GM12875 (cell line): ENCODE measurements at regions not wholly inside any gene's neighbourhood (a gene's known extent, or its start where the extent isn't known, plus 50 kb on each side); places are given as distances from the start of the nearest gene placed in this dataset.

ENCODE experiments used
- H3K4me3 ChIP-seq: one replicate; pipeline ENCODE4 v1.5.1; 2011; ENCODE audit warnings: low read depth, low read length, control low read depth
- TF ChIP-seq, protein P1 (sequence below): IDR thresholded peaks from 2 replicates; pipeline ENCODE4 v1.5.1; 2011; ENCODE audit warnings: low read depth, mild to moderate bottlenecking, control low read depth, inconsistent platforms, low read length, moderate library complexity, borderline replicate concordance; ENCODE audit not compliant: insufficient read depth

DNA sequence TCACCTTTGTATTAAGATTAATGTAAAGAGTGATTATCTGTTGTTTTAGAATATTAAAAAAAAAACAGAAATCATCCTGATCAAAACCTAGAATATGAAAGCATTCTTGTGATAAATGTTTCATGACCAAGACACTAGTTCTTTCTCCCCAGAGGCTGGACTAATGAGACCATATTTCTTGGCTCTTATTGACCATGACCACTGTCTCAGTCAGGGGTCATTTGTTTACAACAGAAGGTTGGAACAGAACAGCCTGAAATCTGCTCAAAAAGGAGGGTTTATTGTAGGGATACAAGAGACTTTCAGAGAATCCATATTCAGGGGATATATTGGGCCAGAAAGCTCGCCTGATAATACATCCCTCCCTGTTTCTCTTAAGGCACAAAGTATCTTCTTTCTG is 87.7 kb downstream of the TMEM30B start:
- no peak overlapping the region for H3K4me3 ChIP-seq
- TF ChIP-seq, protein P1, sequence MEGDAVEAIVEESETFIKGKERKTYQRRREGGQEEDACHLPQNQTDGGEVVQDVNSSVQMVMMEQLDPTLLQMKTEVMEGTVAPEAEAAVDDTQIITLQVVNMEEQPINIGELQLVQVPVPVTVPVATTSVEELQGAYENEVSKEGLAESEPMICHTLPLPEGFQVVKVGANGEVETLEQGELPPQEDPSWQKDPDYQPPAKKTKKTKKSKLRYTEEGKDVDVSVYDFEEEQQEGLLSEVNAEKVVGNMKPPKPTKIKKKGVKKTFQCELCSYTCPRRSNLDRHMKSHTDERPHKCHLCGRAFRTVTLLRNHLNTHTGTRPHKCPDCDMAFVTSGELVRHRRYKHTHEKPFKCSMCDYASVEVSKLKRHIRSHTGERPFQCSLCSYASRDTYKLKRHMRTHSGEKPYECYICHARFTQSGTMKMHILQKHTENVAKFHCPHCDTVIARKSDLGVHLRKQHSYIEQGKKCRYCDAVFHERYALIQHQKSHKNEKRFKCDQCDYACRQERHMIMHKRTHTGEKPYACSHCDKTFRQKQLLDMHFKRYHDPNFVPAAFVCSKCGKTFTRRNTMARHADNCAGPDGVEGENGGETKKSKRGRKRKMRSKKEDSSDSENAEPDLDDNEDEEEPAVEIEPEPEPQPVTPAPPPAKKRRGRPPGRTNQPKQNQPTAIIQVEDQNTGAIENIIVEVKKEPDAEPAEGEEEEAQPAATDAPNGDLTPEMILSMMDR: no peak

GRCh38 chr14:61192989-61193388 is 88.1 kb downstream of the TMEM30B start:
- TF ChIP-seq, protein P1: no peak

GRCh38 chr14:61191733-61192132 is 89.4 kb downstream of the TMEM30B start:
- TF ChIP-seq, protein P1: no peak
- H3K4me3 ChIP-seq: no peak overlapping the region

More at GRCh38 chr14:61192989-61193388, 88.1 kb downstream of the TMEM30B start:
- no peak overlapping the region for H3K4me3 ChIP-seq

DNA sequence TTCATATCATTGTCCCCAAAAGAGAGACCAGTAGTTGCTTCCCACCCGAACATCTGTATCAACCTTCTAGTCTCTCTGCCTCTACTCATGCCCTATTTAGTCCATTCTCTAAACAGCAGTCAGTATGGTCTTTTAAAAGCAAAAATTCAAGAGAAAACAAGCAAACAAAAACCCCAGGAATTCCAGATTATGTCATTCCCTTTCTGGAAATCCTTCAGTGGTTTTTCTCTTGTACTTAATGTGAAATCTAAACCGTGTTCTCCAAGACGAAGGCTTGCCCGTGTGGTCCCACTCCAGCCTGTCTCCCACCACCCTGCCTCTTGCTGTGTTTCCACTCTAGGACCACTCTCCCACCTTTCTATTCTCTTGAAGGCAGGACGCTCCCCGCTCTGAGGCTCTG is 90.8 kb downstream of the TMEM30B start:
- TF ChIP-seq, protein P1: no peak
- no peak overlapping the region for H3K4me3 ChIP-seq

DNA sequence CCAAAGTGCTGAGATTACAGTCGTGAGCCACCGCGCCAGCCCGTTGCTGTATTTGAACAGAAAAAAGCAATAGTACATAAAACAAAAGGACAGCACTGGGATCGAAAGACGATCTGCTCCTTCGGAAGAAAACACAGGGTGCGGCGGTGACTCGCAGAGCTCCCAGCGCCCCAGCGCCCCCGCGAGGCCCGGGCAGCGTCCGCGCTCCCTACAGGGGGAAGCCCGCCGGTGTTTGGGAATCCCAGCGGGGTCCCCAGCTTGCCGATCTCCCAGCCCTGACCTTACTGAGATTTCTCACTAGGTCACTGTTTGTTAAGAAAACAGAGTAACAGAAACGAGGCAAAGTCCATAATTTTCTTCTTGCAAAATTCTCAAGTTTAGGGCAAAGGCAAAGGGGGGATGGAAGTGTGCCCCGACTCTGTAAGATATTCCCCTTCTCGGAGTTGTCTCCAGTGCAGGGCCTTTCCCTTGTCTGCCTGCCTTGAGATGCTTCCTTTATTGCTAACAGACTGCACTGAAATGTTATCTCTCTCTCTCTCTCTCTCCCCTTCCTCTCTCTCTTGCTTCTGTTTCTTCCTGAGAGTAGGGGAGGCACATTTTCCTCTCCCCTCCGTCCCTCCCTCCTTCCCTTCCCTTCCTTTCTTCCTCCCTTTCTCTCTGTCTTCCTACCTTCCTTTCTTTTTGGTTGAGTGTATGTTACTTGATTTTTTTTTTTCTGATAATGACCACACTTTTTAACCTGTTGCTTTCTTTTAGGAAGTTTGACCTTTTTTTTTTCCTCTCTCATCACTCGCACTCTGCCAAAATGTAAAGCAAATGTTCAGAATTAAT is 91.9 kb downstream of the TMEM30B start:
- H3K4me3 ChIP-seq: peak overlapping the region; percentile 33
- TF ChIP-seq, protein P1: peak; percentile 70

GRCh38 chr14:61188196-61188595 is 92.9 kb downstream of the TMEM30B start:
- H3K4me3 ChIP-seq: no peak overlapping the region
- TF ChIP-seq, protein P1: no peak

GRCh38 chr14:61187196-61187905 is 93.8 kb downstream of the TMEM30B start:
- no peak overlapping the region for H3K4me3 ChIP-seq
- TF ChIP-seq, protein P1: no peak
